ENCODE measurements at regions not wholly inside any gene's neighbourhood (a gene's known extent, or its start where the extent isn't known, plus 50 kb on each side); places are given as distances from the start of the nearest gene placed in this dataset.
"Not testable (repeated sequence)": the region's sequence is repeated elsewhere in the genome, so short reads cannot be mapped to it uniquely, and the experiment has no call there.

GRCh38 chr13:31385540-31385939 lies 185.8 kb downstream of the B3GLCT start:
- DNase-seq (ENCODE audit: low spot score) = no peak

- DNase-seq (ENCODE audit: low spot score) = no peak
Observed at GRCh38 chr13:31394506-31394905, 194.7 kb downstream of the B3GLCT start.

- no peak for DNase-seq (ENCODE audit: low spot score)
Observed at GRCh38 chr13:31395090-31395489, 195.3 kb downstream of the B3GLCT start.

- no peak for DNase-seq (ENCODE audit: low spot score)
Observed at GRCh38 chr13:31399690-31400089, 199.9 kb downstream of the B3GLCT start.

GRCh38 chr13:31403711-31404110 lies 203.9 kb downstream of the B3GLCT start:
- not testable (repeated sequence) for DNase-seq (ENCODE audit: low spot score)

- DNase-seq (ENCODE audit: low spot score) = no peak
Observed at GRCh38 chr13:31408927-31409326, 209.2 kb downstream of the B3GLCT start.

- no peak for DNase-seq (ENCODE audit: low spot score)
Observed at GRCh38 chr13:31409678-31410356, 210.0 kb downstream of the B3GLCT start.

- no peak for DNase-seq (ENCODE audit: low spot score)
Observed at GRCh38 chr13:31413516-31413915, 213.7 kb downstream of the B3GLCT start.

- no peak for DNase-seq (ENCODE audit: low spot score)
Observed at GRCh38 chr13:31416066-31416465, 216.3 kb downstream of the B3GLCT start.

- no peak for DNase-seq (ENCODE audit: low spot score)
Observed at GRCh38 chr13:31418186-31418585, 218.4 kb downstream of the B3GLCT start.

GRCh38 chr13:31421756-31422155 lies 222.0 kb downstream of the B3GLCT start:
- no peak for DNase-seq (ENCODE audit: low spot score)

- peak; percentile 84 for DNase-seq (ENCODE audit: low spot score)
Observed at GRCh38 chr13:31424130-31424729, 224.5 kb downstream of the B3GLCT start.

- no peak for DNase-seq (ENCODE audit: low spot score)
Observed at GRCh38 chr13:31426395-31426794, 226.6 kb downstream of the B3GLCT start.

- no peak for DNase-seq (ENCODE audit: low spot score)
Observed at GRCh38 chr13:31427151-31428100, 227.7 kb downstream of the B3GLCT start.

- peak; percentile 58 for DNase-seq (ENCODE audit: low spot score)
Observed at GRCh38 chr13:31431722-31432137, 232.0 kb downstream of the B3GLCT start.

- DNase-seq (ENCODE audit: low spot score) = no peak
Observed at GRCh38 chr13:31433207-31433606, 233.4 kb downstream of the B3GLCT start.

- no peak for DNase-seq (ENCODE audit: low spot score)
Observed at GRCh38 chr13:31433746-31434145, 234.0 kb downstream of the B3GLCT start.

GRCh38 chr13:31434613-31435012 lies 234.8 kb downstream of the B3GLCT start:
- no peak for DNase-seq (ENCODE audit: low spot score)

GRCh38 chr13:31435536-31435935 lies 235.8 kb downstream of the B3GLCT start:
- DNase-seq (ENCODE audit: low spot score) = no peak

GRCh38 chr13:31436478-31436877 lies 236.7 kb downstream of the B3GLCT start:
- DNase-seq (ENCODE audit: low spot score) = no peak

GRCh38 chr13:31437975-31438374 lies 238.2 kb downstream of the B3GLCT start:
- DNase-seq (ENCODE audit: low spot score) = no peak

- no peak for DNase-seq (ENCODE audit: low spot score)
Observed at GRCh38 chr13:31440132-31440531, 240.4 kb downstream of the B3GLCT start.
